ENCODE measurements at regions not wholly inside any gene's neighbourhood (a gene's known extent, or its start where the extent isn't known, plus 50 kb on each side); places are given as distances from the start of the nearest gene placed in this dataset.
A peak's percentile ranks its signal among the peaks of the same experiment; 100 is the strongest.
"Not testable (repeated sequence)": the region's sequence is repeated elsewhere in the genome, so short reads cannot be mapped to it uniquely, and the experiment has no call there.

GRCh38 chr4:85106805-85107336 is 140.4 kb upstream of the WDFY3 start:
- no peak for DNase-seq

DNA sequence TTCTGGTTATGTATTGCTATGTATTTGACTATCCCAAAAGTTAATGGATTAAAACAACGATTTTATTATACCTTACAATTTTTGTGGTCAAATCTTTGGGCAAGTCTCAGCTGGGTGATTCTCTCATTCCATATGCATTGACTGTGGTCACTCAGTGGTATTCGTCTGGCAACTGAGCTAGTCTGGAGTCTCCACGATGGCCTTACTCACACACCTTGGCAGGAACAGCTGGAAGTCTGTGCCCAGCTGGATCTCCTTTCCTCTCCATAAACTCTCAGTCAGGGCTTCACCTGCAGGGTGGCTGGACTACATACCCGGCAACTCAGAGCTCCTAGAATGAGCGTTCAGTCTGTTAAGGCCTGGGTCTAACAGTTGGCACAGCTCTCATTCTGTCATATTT is 141.1 kb upstream of the WDFY3 start:
- DNase-seq: no peak

- no peak for DNase-seq
Measured at GRCh38 chr4:85113706-85114105, 147.2 kb upstream of the WDFY3 start.

GRCh38 chr4:85114526-85114925 is 148.0 kb upstream of the WDFY3 start:
- DNase-seq: no peak

DNA sequence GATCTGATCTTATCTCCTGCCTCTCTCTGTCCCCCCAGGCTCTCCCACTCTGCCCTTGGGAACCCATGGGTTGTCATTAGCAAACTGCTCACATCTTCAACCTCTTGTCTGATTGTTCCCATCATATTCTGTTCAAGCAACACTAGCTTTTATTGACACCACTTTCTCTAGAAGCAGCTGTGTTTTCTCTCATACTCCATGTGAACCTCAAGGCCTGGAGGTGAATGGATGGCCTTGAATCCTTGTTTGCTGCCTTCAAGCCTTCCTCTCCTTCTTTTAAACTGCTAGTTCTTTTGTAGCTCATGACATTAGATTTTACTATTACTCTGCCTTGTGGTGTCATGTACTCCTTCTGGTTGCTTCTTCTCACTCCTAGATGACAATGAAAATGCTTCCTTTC is 149.5 kb upstream of the WDFY3 start:
- no peak for DNase-seq

GRCh38 chr4:85125688-85126087 is 159.2 kb upstream of the WDFY3 start:
- DNase-seq: no peak

DNA sequence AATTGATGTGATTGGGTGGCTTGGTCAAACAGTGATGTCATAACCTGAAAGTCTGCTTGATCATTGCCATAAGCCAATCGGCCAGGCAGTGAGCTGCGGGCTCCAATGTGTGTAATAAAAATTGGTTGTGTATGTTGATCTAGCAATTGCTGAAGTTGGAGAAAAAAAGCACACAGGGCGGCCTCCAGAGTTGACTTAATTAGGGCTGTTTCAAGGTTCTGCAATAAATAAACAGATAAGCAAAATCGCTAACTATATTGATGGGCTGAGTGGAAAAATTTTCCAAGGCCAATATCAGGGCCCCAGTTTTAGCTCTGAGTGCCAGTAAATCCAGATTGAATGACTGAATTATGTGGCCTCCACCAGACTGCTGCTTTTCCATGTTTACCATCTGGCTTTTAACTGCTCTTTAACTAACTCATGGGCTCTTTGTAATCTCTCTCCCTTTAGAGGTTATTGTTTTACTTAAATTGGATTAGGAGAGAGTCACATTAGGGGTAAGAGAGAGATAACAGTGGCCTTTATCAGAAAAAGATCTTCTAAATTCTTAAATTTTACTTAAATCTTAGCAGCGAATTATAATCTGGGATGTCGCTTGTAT is 160.6 kb upstream of the WDFY3 start:
- DNase-seq: no peak

- DNase-seq: no peak
Measured at GRCh38 chr4:85127653-85128052, 161.2 kb upstream of the WDFY3 start.

- no peak for DNase-seq
Measured at GRCh38 chr4:85128246-85129204, 162.0 kb upstream of the WDFY3 start.

DNA sequence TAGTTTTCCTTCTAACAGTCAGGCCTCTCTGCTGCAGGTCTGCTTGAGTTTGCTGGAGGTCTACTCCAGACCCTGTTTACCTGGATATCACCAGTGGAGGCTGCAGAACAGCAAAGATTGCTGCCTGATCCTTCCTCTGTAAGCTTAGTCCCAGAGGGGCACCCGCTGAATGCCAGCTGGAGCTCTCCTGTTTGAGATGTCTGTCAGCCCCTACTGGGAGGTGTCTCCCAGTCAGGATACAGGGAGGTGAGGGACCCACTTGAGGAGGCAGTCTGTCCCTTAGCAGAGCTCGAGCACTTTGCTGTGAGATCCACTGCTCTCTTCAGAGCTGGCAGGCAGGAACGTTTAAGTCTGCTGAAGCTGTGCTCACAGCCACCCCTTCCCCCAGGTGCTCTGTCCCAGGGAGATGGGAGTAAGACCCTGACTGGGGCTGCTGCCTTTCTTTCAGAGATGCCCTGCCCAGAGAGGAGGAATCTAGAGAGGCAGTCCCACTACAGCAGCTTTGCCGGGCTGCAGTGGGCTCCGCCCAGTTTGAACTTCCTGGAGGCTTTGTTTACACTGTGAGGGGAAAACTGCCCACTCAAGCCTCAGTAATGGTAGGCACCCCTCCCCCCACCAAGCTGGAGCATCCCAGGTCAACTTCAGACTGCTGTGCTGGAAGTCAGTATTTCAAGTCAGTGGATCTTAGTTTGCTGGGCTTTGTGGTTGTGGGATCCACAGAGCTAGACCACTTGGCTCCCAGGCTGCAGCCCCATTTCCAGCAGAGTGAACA is 163.1 kb upstream of the WDFY3 start:
- DNase-seq: not testable (repeated sequence)

DNA sequence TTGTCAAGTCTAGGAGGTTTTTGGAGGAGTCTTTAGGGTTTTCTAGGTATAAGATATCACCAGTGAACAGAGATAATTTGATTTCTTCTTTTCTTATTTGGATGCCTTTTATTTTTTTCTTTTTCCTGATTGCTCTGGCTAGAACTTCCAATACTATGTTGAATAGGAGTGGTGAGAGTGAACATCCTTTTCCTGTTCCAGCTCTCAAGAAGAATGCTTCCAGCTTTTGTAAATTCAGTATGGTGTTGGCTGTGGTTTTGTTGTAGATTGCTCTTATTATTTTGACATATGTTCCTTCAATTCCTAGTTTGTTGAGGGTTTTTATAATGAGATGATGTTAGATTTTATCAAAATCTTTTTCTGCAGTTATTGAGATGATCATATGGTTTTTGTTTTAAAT is 165.6 kb upstream of the WDFY3 start:
- no peak for DNase-seq

DNA sequence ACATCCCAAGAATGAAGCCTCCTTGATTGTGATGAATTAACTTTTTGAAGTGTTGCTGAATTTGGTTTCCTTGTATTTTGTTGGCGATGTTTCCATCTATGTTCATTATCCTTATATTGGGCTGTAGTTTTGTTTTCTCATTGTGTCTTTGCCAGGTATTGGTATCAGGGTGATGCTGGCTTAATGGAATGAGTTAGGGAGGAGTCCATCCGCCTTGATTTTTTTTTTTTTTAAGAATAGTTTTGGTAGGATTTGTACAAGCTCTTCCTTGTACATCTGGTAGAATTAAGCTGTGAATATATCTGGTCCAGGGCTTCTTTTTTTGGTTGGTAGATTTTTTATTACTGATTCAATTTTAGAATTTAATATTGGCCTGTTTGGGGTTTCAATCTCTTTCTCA is 166.1 kb upstream of the WDFY3 start:
- no peak for DNase-seq

GRCh38 chr4:85139749-85140148 is 173.3 kb upstream of the WDFY3 start:
- DNase-seq: not testable (repeated sequence)

GRCh38 chr4:85142451-85142850 is 176.0 kb upstream of the WDFY3 start:
- no peak for DNase-seq

- DNase-seq: peak in 1 of 2 donors; percentile 17
Measured at GRCh38 chr4:85147481-85148076, 181.1 kb upstream of the WDFY3 start.

DNA sequence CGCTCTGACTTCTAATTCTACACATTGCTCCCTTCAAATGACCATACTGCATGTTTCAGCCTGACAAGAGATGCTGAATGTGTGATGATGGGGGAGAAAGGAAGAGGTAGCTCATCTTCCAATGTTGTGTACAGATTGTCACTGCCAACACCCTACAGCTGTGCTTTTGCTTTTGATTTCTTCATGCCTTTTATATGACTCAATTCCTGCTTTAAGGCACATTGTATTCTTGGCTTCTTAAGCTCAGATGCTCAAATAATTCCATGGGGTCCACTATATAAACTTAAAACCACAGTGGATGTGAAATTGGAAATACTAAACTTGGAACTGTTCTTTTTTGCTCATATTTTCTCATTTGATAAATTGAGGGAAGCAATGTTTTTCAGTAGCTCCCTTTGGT is 183.2 kb upstream of the WDFY3 start:
- no peak for DNase-seq

- no peak for DNase-seq
Measured at GRCh38 chr4:85151371-85151770, 184.9 kb upstream of the WDFY3 start.

DNA sequence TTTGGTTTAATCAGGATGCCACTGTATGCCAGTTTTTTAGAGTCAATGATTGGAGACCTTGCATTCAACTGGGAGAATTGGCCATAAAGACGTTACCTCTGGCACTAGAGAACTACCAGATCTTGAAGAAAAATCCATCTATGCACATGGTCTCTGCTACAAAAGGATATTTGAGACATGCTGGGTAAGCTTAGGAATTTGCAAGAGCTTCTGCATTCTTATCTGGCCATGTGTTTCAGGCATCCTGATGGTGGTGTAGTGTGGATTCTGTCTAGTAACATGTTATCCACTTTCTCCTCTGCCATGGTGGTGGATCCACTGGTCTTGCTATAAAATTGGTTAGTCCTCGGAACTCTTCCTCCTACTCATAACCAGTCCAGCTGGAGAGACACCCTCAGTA is 185.3 kb upstream of the WDFY3 start:
- no peak for DNase-seq

GRCh38 chr4:85152480-85152879 is 186.0 kb upstream of the WDFY3 start:
- no peak for DNase-seq

GRCh38 chr4:85153221-85153620 is 186.7 kb upstream of the WDFY3 start:
- no peak for DNase-seq

GRCh38 chr4:85154591-85154990 is 188.1 kb upstream of the WDFY3 start:
- DNase-seq: no peak

- no peak for DNase-seq
Measured at GRCh38 chr4:85165808-85166207, 199.3 kb upstream of the WDFY3 start.

DNA sequence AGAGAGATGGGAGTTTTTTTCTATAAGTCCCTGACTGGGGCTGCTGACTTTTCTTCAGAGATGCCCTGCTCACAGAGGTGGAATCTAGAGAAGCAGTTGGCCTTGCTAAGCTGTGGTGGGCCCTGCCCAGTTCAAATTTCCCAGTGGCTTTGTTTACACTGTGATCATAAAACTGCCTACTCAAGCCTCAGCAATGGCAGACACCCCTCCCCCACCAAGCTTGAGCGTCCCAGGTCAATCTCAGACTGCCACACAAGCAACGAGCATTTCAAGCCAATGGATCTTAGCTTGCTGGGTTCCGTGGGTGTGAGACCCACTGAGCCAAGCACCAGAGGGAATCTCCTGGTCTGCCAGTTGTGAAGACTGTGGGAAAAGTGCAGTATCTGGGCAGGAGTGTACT is 199.8 kb upstream of the WDFY3 start:
- DNase-seq: no peak
